HG03066 (cell line): ENCODE measurements at regions not wholly inside any gene's neighbourhood (a gene's known extent, or its start where the extent isn't known, plus 50 kb on each side); places are given as distances from the start of the nearest gene placed in this dataset.

Source experiments
- ATAC-seq: cut with Tn5 transposase; IDR thresholded peaks from one replicate; pipeline ENCODE4 v1.9.1; 2021; ENCODE audit warnings: low read depth; ENCODE audit not compliant: unreplicated experiment

- ATAC-seq, result no peak
These were observed 165.9 kb downstream of the BLID start for GRCh38 chr11:121950160-121950559.

- no peak for ATAC-seq
These were observed 169.5 kb downstream of the BLID start for GRCh38 chr11:121946514-121946913.

DNA sequence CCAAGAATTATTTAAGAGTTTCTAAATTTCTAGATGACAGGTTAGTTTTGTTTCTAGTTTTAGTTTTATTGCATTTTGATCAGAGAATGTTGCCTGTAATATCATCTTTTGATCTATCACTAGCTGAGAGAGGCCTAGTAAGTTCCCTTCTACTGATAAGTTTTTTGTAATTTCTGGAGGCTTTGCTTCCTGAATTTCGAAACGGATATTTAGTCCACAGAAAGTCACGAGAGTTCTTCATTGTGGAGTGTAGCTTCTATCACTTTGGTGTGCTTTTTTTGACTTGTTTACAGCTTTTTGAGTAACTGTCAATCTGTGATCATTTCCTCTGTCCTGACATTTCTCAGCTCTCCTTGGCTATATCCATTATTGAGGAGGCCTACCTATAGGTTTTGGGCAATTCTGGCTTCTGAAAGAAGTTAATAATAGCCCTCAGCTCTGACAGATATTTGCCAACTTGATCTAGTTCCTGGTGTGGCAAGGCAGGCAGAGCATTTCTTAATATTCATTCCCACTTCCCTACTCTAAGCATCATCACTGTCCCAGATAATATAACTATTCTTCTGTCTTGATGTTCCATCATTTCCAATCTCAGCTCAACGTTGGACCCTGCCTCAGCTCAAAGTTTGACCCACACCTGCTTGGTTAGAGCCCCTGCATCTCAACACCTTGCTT is 171.3 kb downstream of the BLID start:
- ATAC-seq, result no peak

- no peak for ATAC-seq
These were observed 177.9 kb downstream of the BLID start for GRCh38 chr11:121938076-121938475.

DNA sequence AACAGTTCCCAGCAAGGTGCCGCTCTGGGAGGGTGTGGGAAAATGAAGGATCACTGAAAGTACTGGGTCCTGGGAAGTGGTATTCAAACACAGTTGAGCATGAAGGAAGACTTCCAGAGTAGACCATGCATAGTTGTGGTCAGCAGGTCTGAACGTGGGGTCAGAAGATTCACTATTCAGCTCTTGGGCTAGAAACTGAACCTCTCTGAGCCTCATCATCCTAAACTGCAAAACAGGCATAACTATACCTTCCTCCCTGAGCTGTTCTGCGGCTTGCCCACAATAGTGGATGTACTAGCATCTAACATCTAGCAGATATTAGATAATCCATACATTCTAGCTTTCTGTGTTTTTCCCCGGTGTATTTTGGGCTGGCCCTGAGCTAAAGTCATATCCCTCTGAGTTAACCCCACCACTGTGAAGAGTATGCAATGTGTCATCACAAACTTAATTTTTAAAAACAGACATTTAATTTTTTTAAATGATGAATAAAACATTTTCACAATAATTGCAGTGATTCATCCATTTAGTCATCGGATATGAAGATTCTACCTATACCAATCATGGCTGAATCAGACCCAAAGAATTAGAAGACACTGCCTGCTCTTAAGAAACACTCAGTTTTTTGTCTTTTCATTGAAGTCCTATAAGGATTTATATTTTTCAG is 179.1 kb downstream of the BLID start:
- ATAC-seq, result no peak

GRCh38 chr11:121936370-121936769 is 179.6 kb downstream of the BLID start:
- ATAC-seq, result no peak

DNA sequence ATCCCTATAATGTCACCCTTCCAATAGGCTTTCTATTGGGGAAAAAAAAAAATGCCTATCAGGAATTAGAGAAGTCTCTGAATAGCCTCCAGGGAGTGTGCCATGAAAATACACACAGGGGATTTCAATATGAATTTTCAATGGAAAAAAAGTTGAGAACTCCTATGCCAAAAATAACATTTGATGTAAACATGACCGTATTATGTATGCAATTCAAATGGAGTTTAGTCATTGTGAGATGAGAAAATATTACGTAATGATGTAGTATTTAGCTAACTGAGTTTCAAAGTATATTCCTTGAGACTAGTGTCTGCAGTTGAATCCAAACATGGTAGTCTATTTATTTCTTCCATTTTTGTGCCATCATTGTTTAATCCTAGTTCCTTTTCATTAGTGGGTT is 182.3 kb downstream of the BLID start:
- ATAC-seq, result no peak

DNA sequence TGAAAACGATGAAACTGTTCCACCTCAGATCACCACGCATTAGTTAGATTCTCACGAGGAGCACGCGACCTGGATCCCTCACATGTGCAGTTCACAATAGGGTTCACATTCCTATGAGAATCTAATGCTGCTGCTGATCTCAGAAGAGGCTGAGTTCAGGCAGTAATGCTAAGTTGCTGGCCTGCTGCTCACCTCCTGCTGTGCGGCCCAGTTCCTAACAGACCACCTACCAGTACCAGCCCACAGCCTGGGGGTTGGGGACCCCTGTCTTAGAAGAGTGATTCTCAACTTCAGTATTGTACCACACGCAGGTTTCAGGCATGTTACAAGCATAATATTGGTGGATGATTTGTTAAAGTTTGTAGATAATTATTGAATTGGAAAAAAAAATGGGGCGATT is 182.7 kb downstream of the BLID start:
- ATAC-seq, result no peak

GRCh38 chr11:121932646-121933185 is 183.3 kb downstream of the BLID start:
- ATAC-seq, result no peak

DNA sequence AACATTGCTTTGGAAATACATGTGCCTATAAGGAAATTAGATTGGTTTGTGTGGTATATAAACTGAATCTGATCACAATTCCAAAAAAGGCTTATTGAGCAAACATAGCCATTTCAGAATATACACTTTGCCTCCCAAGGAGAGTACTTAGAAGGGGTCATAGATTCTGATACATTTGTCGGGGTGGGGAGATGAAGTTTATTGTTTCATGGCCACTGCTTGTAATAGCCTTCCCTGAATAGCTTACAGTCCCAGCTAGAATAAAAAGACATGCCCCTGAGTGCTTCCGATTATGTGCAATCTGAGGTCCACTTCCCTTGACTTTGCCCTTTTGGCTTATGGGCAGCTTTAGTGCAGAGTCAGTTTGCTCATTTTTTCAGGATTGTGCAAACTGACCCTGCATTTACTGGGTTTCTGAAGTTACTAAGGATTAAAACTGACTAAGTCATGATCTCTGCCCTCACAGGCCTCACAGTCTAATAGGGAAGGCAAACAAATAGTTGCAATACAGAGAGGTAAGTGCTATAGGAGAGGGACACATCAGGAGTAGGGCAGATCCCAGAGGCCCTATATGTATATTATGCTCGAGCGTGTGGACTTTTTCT is 184.2 kb downstream of the BLID start:
- ATAC-seq, result no peak

DNA sequence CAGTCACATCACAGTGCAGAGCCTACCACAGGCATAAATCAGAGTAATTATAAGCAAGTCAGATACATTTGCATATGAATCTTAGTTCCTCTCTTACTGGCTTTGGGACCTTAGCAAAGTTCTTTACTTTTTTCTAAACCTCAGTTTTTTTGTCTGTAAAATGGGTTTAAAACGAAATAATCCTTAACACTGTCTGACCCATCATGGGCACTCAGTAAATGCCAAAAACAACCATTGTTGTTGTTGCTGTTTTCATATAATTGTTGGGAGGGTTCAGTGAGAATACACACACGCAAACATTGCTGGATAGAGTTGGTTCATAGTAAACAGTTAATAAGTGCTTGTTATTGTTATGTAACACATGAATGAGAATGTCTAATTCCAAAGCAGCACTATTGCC is 184.9 kb downstream of the BLID start:
- no peak for ATAC-seq

DNA sequence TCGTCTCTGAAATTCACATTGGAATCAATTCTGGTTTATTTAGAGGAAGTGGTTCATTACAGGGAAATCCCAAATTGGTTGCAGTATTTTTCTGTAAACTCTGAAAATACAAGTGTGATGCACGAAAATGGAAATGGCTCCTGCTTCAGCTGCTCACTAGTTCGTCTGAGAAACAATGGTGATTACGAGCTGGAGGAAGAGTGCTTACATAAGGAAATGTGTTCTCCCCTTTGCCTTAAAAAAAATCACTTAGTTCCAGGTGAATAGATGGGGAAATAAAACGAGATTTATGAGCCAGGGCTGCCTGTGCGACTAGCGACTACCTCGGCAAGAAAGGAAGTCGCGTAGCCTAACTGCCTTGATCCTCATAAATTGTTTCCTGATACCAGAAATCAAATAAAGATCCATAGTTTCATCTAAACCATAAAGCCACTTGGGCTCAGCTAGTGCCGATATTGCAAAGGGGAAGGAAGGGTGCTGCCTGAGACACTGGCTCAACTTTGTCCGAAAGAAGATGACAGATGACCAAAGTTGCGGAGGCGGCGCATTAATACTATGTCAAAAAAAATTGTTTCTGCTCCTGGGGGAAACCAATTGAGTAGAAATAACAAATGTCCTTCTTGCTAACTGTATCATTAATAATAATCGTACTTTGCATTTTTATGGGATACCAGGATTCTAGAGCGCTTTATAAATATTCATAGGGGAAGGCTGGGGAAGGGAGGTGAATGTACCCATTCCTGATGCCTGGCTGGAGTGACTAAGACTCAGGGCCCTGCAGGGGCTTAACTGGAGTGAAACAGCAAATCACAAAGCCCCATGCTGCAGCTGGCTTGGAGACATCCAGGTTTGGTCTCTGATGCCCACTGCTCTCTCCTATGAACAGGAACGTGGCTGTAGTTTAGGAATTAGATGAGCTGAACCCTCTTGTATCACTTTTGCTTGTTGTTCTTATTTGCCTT is 185.7 kb downstream of the BLID start:
- ATAC-seq, result no peak

- no peak for ATAC-seq
These were observed 186.4 kb downstream of the BLID start for GRCh38 chr11:121929581-121929980.

DNA sequence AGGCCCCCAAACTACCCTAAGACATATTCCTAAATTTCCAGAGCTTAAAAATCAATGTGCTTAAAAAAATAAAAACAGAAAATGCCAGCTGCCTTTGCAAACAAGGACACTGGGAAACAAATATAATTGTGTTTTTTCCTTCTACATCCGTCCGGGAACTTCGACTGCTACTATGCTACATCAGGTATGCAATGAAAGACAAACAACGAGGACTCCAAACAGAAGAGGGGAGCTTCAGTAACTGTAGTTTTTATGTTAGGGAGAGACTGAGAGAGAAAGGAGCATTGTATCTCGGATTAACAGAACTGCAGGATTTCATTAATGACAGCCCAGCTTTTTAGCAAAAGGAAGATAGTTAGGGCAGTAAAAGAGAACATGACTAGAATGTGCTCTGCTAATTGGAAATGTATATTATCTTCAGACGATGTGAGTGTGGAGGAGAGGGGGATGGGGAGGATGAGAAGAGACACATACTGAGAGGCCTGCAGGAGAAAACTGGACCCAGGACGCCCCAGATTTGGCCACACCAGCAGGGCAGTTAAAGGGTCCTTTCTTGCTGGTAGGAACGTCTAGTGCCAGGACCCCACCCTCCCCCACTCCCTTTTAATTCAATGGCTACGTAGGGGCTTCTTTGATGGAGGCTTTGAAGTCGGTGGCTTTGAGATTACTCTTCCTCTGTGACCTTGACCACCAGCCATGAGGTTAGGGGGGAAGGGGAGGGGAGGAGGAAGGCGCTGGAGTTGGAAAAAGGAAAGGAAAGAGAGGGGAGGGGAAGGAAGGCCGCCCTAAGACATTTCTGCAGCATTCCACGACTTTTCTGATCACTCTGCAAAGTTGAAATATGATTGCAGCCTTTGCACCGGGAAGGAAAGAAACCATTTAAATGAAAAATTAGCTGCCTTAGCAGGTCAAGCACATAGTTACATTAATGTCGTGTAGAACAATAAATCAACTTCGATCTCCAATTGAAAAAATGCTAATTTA is 187.1 kb downstream of the BLID start:
- no peak for ATAC-seq

DNA sequence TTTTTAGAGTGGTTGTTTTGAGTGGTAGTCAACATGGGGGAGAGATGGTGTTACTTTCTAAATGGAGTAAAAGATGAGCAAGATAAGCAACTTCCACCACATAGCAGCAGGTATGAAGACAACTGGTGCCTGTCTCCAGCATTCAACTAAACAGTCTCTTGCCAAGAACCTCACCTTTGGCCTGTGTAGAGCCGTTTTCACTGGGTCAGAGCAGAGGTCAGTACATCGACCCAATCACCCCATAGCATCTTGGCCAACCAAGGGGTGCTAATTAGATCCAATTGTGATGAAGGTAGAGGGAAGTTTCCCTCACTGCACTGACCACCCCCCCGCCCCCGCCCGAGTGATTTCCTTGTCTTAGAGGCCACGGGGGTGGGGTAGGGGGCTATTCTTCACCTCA is 188.2 kb downstream of the BLID start:
- no peak for ATAC-seq

- ATAC-seq, result no peak
These were observed 188.8 kb downstream of the BLID start for GRCh38 chr11:121927097-121927785.

DNA sequence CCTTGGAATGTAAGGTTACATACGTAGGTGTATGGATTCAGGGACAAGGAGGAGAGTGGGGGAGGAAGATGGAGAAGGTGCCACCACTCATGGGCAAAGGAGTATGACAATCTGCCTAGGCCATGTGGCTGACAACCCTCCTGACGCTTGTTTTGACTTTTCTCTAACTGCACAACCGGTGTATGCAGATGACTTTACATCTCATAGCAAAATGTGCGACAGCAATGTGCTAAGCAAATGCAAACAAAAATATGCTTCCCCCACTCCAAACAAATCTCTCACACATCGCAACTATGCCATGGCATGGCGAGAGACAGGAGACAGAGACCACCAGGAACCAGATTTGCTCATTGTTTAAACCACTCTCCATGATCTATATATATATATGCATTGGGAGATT is 191.8 kb downstream of the BLID start:
- ATAC-seq, result no peak

- no peak for ATAC-seq
These were observed 198.5 kb downstream of the BLID start for GRCh38 chr11:121917482-121917881.

GRCh38 chr11:121914508-121915059 is 201.4 kb downstream of the BLID start:
- ATAC-seq, result no peak
